Vagina (tissue), 2 donors: ENCODE measurements at regions not wholly inside any gene's neighbourhood (a gene's known extent, or its start where the extent isn't known, plus 50 kb on each side); places are given as distances from the start of the nearest gene placed in this dataset.

Experiments
- CTCF ChIP-seq, 3 experiments: fragments of 450-650 bp in 2 of 3; fragments of 200-600 bp in 1 of 3; sonication (generic) in 1 of 3; IDR thresholded peaks; one replicate each; pipeline ENCODE4 v1.5.1; 2017 to 2019; ENCODE audit warnings: antibody characterized with exemption in 3 of 3, mild to moderate bottlenecking in 2 of 3, moderate library complexity in 2 of 3
- POLR2A ChIP-seq, 2 donors: fragments of 450-650 bp; IDR thresholded peaks; one replicate each; pipeline ENCODE4 v1.6.1; 2017; ENCODE audit warnings: antibody characterized with exemption in 2 of 2, mild to moderate bottlenecking in 2 of 2, moderate library complexity in 2 of 2
- POLR2AphosphoS5 ChIP-seq, 2 donors: sonication (generic); formaldehyde crosslinking; IDR thresholded peaks; one replicate each; pipeline ENCODE4 v1.9.0; 2017; ENCODE audit warnings: antibody characterized with exemption in 2 of 2, mild to moderate bottlenecking in 2 of 2, low read depth in 1 of 2; ENCODE audit not compliant: insufficient read depth in 1 of 2

- no peak for TF ChIP-seq CTCF (IDR thresholded peaks at IDR 0.05)
- TF ChIP-seq POLR2A (IDR thresholded peaks at IDR 0.05), result no peak
- TF ChIP-seq POLR2AphosphoS5 (IDR thresholded peaks at IDR 0.05; ENCODE audit: insufficient read depth in 1 of 2, low read depth in 1 of 2), result no peak
These were observed 1317.6 kb downstream of the PCDH9 start for GRCh38 chr13:65912516-65912915.
